Endodermal cell (in vitro differentiated cells): ENCODE measurements at regions not wholly inside any gene's neighbourhood (a gene's known extent, or its start where the extent isn't known, plus 50 kb on each side); places are given as distances from the start of the nearest gene placed in this dataset.

Experiments
- DNase-seq: peaks from one replicate; pipeline ENCODE4 v3.0.0-alpha.2; 2017
- H3K27ac ChIP-seq: 2 replicates; pipeline ENCODE4 v1.5.1; 2013; ENCODE audit warnings: mild to moderate bottlenecking, low read depth, low read length, moderate library complexity
- H3K27me3 ChIP-seq: 2 replicates; pipeline ENCODE4 v1.6.1; 2013; ENCODE audit warnings: mild to moderate bottlenecking, low read length, moderate library complexity; ENCODE audit not compliant: insufficient read depth, control insufficient read depth, poor library complexity, severe bottlenecking
- H3K36me3 ChIP-seq: 2 replicates; pipeline ENCODE4 v1.7.0; 2013; ENCODE audit warnings: mild to moderate bottlenecking, low read length, moderate library complexity; ENCODE audit not compliant: control insufficient read depth, insufficient read depth
- H3K4me1 ChIP-seq: one replicate; pipeline ENCODE4 v1.7.0; 2013; ENCODE audit warnings: low read length; ENCODE audit not compliant: control insufficient read depth, insufficient read depth
- H3K4me3 ChIP-seq: 2 replicates; pipeline ENCODE4 v1.5.1; 2013; ENCODE audit warnings: mild to moderate bottlenecking, low read length, moderate library complexity
- H3K9ac ChIP-seq: 2 replicates; pipeline ENCODE4 v1.6.1; 2013; ENCODE audit warnings: mild to moderate bottlenecking, low read length, moderate library complexity; ENCODE audit not compliant: poor library complexity, severe bottlenecking; ENCODE audit errors: extremely low read depth
- H3K9me3 ChIP-seq: 2 replicates; pipeline ENCODE4 v1.6.1; 2013; ENCODE audit warnings: mild to moderate bottlenecking, low read length, moderate library complexity; ENCODE audit not compliant: control insufficient read depth
- H3K27ac Mint-ChIP-seq: 2 replicates; pipeline ENCODE4 v1.8.0; 2020; ENCODE audit warnings: mixed read lengths
- H3K27me3 Mint-ChIP-seq: 2 replicates; pipeline ENCODE4 v1.8.0; 2021; ENCODE audit warnings: mild to moderate bottlenecking, mixed read lengths; ENCODE audit not compliant: insufficient read depth
- H3K36me3 Mint-ChIP-seq: 2 replicates; pipeline ENCODE4 v1.8.0; 2020; ENCODE audit warnings: low read depth, mixed read lengths
- H3K4me1 Mint-ChIP-seq: 2 replicates; pipeline ENCODE4 v1.8.0; 2020; ENCODE audit warnings: mixed read lengths
- H3K4me3 Mint-ChIP-seq: 2 replicates; pipeline ENCODE4 v1.8.0; 2020; ENCODE audit warnings: mild to moderate bottlenecking, moderate library complexity, mixed read lengths
- H3K9me3 Mint-ChIP-seq: 2 replicates; pipeline ENCODE4 v1.8.0; 2020; ENCODE audit warnings: mild to moderate bottlenecking, mixed read lengths
- WGBS, 2 experiments: methylation state at CpG; one replicate each; pipeline versions ENCODE4 v1.1.5 to v1.1.7; 2013; ENCODE audit warnings: missing lambda C conversion rate in 2 of 2, mixed read lengths in 1 of 2; ENCODE audit not compliant: insufficient coverage in 1 of 2, insufficient read length in 1 of 2; 5-methylcytosine and 5-hydroxymethylcytosine counted together
- TF ChIP-seq, protein P1 (sequence below): fragments of 200-600 bp; sonication (generic); conservative IDR thresholded peaks from 2 replicates; pipeline ENCODE4 v1.5.0; 2021; ENCODE audit warnings: antibody characterized with exemption, mild to moderate bottlenecking

DNA sequence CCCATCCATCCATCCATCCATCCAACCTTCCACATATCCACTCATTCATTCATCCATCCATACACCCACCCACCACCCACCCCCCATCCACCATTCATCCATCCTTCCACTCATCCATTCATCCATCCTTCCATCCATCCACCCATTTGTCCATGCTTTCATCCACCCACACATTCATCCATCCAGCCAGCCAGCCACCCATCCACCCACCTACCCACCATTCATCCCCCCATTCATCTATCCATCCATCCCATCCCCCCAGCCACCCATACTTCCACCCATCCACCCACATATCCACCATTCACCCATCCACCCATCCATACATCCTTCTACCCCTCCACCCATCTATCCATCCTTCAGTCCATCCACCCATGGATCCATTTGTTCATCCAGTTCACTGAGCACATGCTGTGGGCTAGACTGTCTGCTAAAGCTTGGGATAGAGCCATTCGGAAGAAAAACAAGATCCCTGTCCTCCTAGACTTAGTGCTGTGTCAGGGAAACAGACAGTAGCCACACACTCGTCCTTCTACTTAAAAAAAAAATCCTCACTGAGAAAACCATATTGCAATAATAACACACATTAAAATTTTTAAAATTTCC is 377.5 kb downstream of the ADGRD1 start:
- TF ChIP-seq, protein P1, sequence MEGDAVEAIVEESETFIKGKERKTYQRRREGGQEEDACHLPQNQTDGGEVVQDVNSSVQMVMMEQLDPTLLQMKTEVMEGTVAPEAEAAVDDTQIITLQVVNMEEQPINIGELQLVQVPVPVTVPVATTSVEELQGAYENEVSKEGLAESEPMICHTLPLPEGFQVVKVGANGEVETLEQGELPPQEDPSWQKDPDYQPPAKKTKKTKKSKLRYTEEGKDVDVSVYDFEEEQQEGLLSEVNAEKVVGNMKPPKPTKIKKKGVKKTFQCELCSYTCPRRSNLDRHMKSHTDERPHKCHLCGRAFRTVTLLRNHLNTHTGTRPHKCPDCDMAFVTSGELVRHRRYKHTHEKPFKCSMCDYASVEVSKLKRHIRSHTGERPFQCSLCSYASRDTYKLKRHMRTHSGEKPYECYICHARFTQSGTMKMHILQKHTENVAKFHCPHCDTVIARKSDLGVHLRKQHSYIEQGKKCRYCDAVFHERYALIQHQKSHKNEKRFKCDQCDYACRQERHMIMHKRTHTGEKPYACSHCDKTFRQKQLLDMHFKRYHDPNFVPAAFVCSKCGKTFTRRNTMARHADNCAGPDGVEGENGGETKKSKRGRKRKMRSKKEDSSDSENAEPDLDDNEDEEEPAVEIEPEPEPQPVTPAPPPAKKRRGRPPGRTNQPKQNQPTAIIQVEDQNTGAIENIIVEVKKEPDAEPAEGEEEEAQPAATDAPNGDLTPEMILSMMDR = no peak
- no peak for DNase-seq
- Mint-ChIP-seq H3K9me3 (peaks cover 10% of the 10 kb centered on the region), H3K27me3 (peaks cover 6% of the 10 kb centered on the region), H3K36me3 (no peaks in the 10 kb centered on the region), H3K4me1 (no peaks in the 10 kb centered on the region), H3K4me3 (no peak overlapping the region), H3K27ac (no peak overlapping the region)
- 84 to 86% methylated on average over 2 of the region's 2 CpGs for WGBS, 2 experiments
- Histone ChIP-seq H3K4me3 (no peak overlapping the region), H3K36me3 (no peaks in the 10 kb centered on the region), H3K9me3 (no peaks in the 10 kb centered on the region), H3K27me3 (no peaks in the 10 kb centered on the region), H3K4me1 (no peaks in the 10 kb centered on the region), H3K9ac (no peak overlapping the region), H3K27ac (no peak overlapping the region)

DNA sequence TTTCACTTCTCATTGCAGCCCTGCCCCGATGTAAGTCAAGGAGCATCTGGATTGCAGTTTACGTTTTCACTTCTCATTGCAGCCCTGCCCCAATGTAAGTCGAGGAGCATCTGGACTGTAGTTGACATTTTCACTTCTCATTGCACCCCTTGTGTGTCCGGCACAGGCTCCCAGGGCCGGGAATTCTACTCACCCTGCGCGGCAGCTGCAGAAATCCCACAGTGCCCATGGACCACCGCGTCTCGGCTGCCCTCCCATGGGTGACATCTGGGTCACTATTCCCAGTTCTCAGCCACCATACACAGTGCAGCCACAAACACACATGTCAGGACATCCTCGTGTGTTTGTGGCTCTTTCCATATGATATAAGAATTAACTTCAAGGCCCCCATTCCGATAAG is 378.5 kb downstream of the ADGRD1 start:
- 89 to 91% methylated on average over 10 to 12 of the region's 12 CpGs for WGBS, 2 experiments
- DNase-seq = no peak
- TF ChIP-seq, protein P1 = no peak
- Histone ChIP-seq H3K4me3 (no peak overlapping the region), H3K27ac (no peak overlapping the region), H3K9ac (no peak overlapping the region), H3K36me3 (no peaks in the 10 kb centered on the region), H3K27me3 (no peaks in the 10 kb centered on the region), H3K9me3 (no peaks in the 10 kb centered on the region), H3K4me1 (no peaks in the 10 kb centered on the region)
- peaks cover 2% of the 10 kb centered on the region for H3K9me3 Mint-ChIP-seq
- H3K4me1 Mint-ChIP-seq = no peaks in the 10 kb centered on the region
- no peak overlapping the region for H3K4me3 Mint-ChIP-seq
- H3K27ac Mint-ChIP-seq = no peak overlapping the region
- H3K27me3 Mint-ChIP-seq = no peaks in the 10 kb centered on the region
- no peaks in the 10 kb centered on the region for H3K36me3 Mint-ChIP-seq

DNA sequence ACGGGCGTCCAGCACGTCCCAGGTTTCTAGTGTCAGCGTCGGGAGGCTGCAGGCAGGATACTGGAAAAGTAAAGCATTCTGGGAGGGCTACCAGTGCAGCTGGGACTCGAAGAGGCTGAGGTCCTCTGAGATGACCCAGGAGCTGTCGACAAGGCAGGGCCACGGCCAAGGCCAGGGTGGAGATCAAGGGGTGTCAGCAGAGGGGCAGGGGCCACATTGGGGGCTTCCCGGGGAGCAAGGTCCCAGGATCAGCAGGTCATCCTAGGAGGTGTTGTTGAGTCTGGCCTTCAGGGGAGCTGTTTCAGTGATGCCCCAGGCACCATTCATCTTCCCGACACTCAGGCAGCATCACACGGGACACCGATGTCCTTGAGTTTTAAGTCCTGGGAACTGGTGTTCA is 377.8 kb upstream of the SFSWAP start:
- DNase-seq = peak; percentile 41
- H3K4me3 ChIP-seq = no peak overlapping the region
- H3K9me3 ChIP-seq = no peaks in the 10 kb centered on the region
- WGBS, 2 experiments = 81 to 91% methylated on average over 6 to 12 of the region's 12 CpGs
- Mint-ChIP-seq H3K27ac (no peak overlapping the region), H3K4me1 (no peaks in the 10 kb centered on the region), H3K4me3 (no peak overlapping the region), H3K27me3 (peaks cover 2% of the 10 kb centered on the region), H3K9me3 (peaks cover 9% of the 10 kb centered on the region), H3K36me3 (no peaks in the 10 kb centered on the region)
- no peak overlapping the region for H3K27ac ChIP-seq
- no peaks in the 10 kb centered on the region for H3K4me1 ChIP-seq
- no peaks in the 10 kb centered on the region for H3K36me3 ChIP-seq
- no peaks in the 10 kb centered on the region for H3K27me3 ChIP-seq
- TF ChIP-seq, protein P1 = no peak
- no peak overlapping the region for H3K9ac ChIP-seq
